ENCODE measurements at regions not wholly inside any gene's neighbourhood (a gene's known extent, or its start where the extent isn't known, plus 50 kb on each side); places are given as distances from the start of the nearest gene placed in this dataset.
A peak's percentile ranks its signal among the peaks of the same experiment; 100 is the strongest.

- Histone ChIP-seq H3K4ac (ENCODE audit: low read depth, low read length) (no peak overlapping the region), H2AFZ (ENCODE audit: insufficient read depth, low read length, poor library complexity) (no peak overlapping the region), H2BK12ac (ENCODE audit: low read length) (no peak overlapping the region), H4K12ac (ENCODE audit: low read depth, low read length) (no peak overlapping the region), H2BK120ac (ENCODE audit: insufficient read depth, low read length, poor library complexity) (no peak overlapping the region), H3K23ac (ENCODE audit: low read length) (no peak overlapping the region), H3K4me3 (ENCODE audit: low read depth, low read length) (no peak overlapping the region), H3K79me1 (ENCODE audit: low read length) (no peaks in the 10 kb centered on the region), H3K27ac (ENCODE audit: low read depth, low read length) (no peak overlapping the region), H3K36me3 (ENCODE audit: control insufficient read depth in 1 of 2, insufficient read depth in 2 of 2, low read length in 2 of 2) (no peaks in the 10 kb centered on the region), H3K18ac (ENCODE audit: low read length) (no peak overlapping the region), H4K91ac (ENCODE audit: low read depth, low read length) (no peak overlapping the region), H3K4me2 (ENCODE audit: low read length) (no peak overlapping the region), H3K9ac (ENCODE audit: low read length) (no peak overlapping the region), H2BK5ac (ENCODE audit: low read depth, low read length, poor library complexity) (no peak overlapping the region), H3K79me2 (ENCODE audit: control insufficient read depth, insufficient read depth, low read length, poor library complexity) (no peaks in the 10 kb centered on the region), H3K4me1 (ENCODE audit: control insufficient read depth in 1 of 2, insufficient read depth in 2 of 2, low read length in 2 of 2) (no peaks in the 10 kb centered on the region), H3K9me3 (ENCODE audit: insufficient read depth, low read depth, low read length) (no peaks in the 10 kb centered on the region), H3K14ac (ENCODE audit: low read length) (no peak overlapping the region), H4K8ac (ENCODE audit: low read depth, low read length) (no peak overlapping the region), H2AK5ac (ENCODE audit: low read length) (no peak overlapping the region), H3K27me3 (ENCODE audit: insufficient read depth, low read length) (no peaks in the 10 kb centered on the region)
- no peak for DNase-seq
- WGBS (ENCODE audit: extremely low coverage, insufficient coverage, insufficient read length): no CpG with 5 or more reads among the region's 6 CpGs
Measured at GRCh38 chr17:15009087-15009486, 256.0 kb downstream of the PMP22 start.

- no peak overlapping the region for H3K23ac ChIP-seq (ENCODE audit: low read length)
- no peak overlapping the region for H3K27ac ChIP-seq (ENCODE audit: low read depth, low read length)
- H4K8ac ChIP-seq (ENCODE audit: low read depth, low read length): no peak overlapping the region
- H2BK5ac ChIP-seq (ENCODE audit: low read depth, low read length, poor library complexity): no peak overlapping the region
- no peak overlapping the region for H2BK120ac ChIP-seq (ENCODE audit: insufficient read depth, low read length, poor library complexity)
- H3K4ac ChIP-seq (ENCODE audit: low read depth, low read length): no peak overlapping the region
- H3K9ac ChIP-seq (ENCODE audit: low read length): no peak overlapping the region
- no peak overlapping the region for H2AK5ac ChIP-seq (ENCODE audit: low read length)
- H2AFZ ChIP-seq (ENCODE audit: insufficient read depth, low read length, poor library complexity): no peak overlapping the region
- H4K12ac ChIP-seq (ENCODE audit: low read depth, low read length): no peak overlapping the region
- WGBS (ENCODE audit: extremely low coverage, insufficient coverage, insufficient read length): no CpG with 5 or more reads among the region's 7 CpGs
- no peak overlapping the region for H3K4me3 ChIP-seq (ENCODE audit: low read depth, low read length)
- DNase-seq: no peak
- H3K27me3 ChIP-seq (ENCODE audit: insufficient read depth, low read length): no peaks in the 10 kb centered on the region
- no peaks in the 10 kb centered on the region for H3K9me3 ChIP-seq (ENCODE audit: insufficient read depth, low read depth, low read length)
- H3K14ac ChIP-seq (ENCODE audit: low read length): no peak overlapping the region
- H3K36me3 ChIP-seq (ENCODE audit: control insufficient read depth in 1 of 2, insufficient read depth in 2 of 2, low read length in 2 of 2): no peaks in the 10 kb centered on the region
- H3K4me1 ChIP-seq (ENCODE audit: control insufficient read depth in 1 of 2, insufficient read depth in 2 of 2, low read length in 2 of 2): no peaks in the 10 kb centered on the region
- no peak overlapping the region for H2BK12ac ChIP-seq (ENCODE audit: low read length)
- H3K4me2 ChIP-seq (ENCODE audit: low read length): no peak overlapping the region
- no peak overlapping the region for H4K91ac ChIP-seq (ENCODE audit: low read depth, low read length)
- H3K18ac ChIP-seq (ENCODE audit: low read length): no peak overlapping the region
- H3K79me2 ChIP-seq (ENCODE audit: control insufficient read depth, insufficient read depth, low read length, poor library complexity): no peaks in the 10 kb centered on the region
- H3K79me1 ChIP-seq (ENCODE audit: low read length): no peaks in the 10 kb centered on the region
Measured at GRCh38 chr17:15007147-15007553, 258.0 kb downstream of the PMP22 start.

GRCh38 chr17:15006421-15007128 lies 258.6 kb downstream of the PMP22 start:
- H3K4ac ChIP-seq (ENCODE audit: low read depth, low read length): no peak overlapping the region
- H3K9ac ChIP-seq (ENCODE audit: low read length): no peak overlapping the region
- no peaks in the 10 kb centered on the region for H3K9me3 ChIP-seq (ENCODE audit: insufficient read depth, low read depth, low read length)
- no peak overlapping the region for H2BK5ac ChIP-seq (ENCODE audit: low read depth, low read length, poor library complexity)
- no peak overlapping the region for H3K23ac ChIP-seq (ENCODE audit: low read length)
- H3K27ac ChIP-seq (ENCODE audit: low read depth, low read length): no peak overlapping the region
- no peak overlapping the region for H2BK120ac ChIP-seq (ENCODE audit: insufficient read depth, low read length, poor library complexity)
- no peak overlapping the region for H2AK5ac ChIP-seq (ENCODE audit: low read length)
- no CpG with 5 or more reads among the region's 11 CpGs for WGBS (ENCODE audit: extremely low coverage, insufficient coverage, insufficient read length)
- peak overlapping the region; percentile 44 for H4K12ac ChIP-seq (ENCODE audit: low read depth, low read length)
- no peak overlapping the region for H2BK12ac ChIP-seq (ENCODE audit: low read length)
- no peaks in the 10 kb centered on the region for H3K79me2 ChIP-seq (ENCODE audit: control insufficient read depth, insufficient read depth, low read length, poor library complexity)
- no peak overlapping the region for H2AFZ ChIP-seq (ENCODE audit: insufficient read depth, low read length, poor library complexity)
- H3K79me1 ChIP-seq (ENCODE audit: low read length): no peaks in the 10 kb centered on the region
- H3K36me3 ChIP-seq (ENCODE audit: control insufficient read depth in 1 of 2, insufficient read depth in 2 of 2, low read length in 2 of 2): no peaks in the 10 kb centered on the region
- H3K4me2 ChIP-seq (ENCODE audit: low read length): no peak overlapping the region
- no peak overlapping the region for H4K8ac ChIP-seq (ENCODE audit: low read depth, low read length)
- no peaks in the 10 kb centered on the region for H3K27me3 ChIP-seq (ENCODE audit: insufficient read depth, low read length)
- H3K4me1 ChIP-seq (ENCODE audit: control insufficient read depth in 1 of 2, insufficient read depth in 2 of 2, low read length in 2 of 2): no peaks in the 10 kb centered on the region
- H3K18ac ChIP-seq (ENCODE audit: low read length): no peak overlapping the region
- H3K4me3 ChIP-seq (ENCODE audit: low read depth, low read length): no peak overlapping the region
- no peak for DNase-seq
- no peak overlapping the region for H3K14ac ChIP-seq (ENCODE audit: low read length)
- H4K91ac ChIP-seq (ENCODE audit: low read depth, low read length): no peak overlapping the region

GRCh38 chr17:15000661-15001060 lies 264.5 kb downstream of the PMP22 start:
- H3K9ac ChIP-seq (ENCODE audit: low read length): no peak overlapping the region
- H4K12ac ChIP-seq (ENCODE audit: low read depth, low read length): no peak overlapping the region
- H2AK5ac ChIP-seq (ENCODE audit: low read length): no peak overlapping the region
- no peak for DNase-seq
- no peak overlapping the region for H4K8ac ChIP-seq (ENCODE audit: low read depth, low read length)
- H3K9me3 ChIP-seq (ENCODE audit: insufficient read depth, low read depth, low read length): no peaks in the 10 kb centered on the region
- H4K91ac ChIP-seq (ENCODE audit: low read depth, low read length): no peak overlapping the region
- H2BK120ac ChIP-seq (ENCODE audit: insufficient read depth, low read length, poor library complexity): no peak overlapping the region
- H3K36me3 ChIP-seq (ENCODE audit: control insufficient read depth in 1 of 2, insufficient read depth in 2 of 2, low read length in 2 of 2): no peaks in the 10 kb centered on the region
- H3K27me3 ChIP-seq (ENCODE audit: insufficient read depth, low read length): no peaks in the 10 kb centered on the region
- H3K18ac ChIP-seq (ENCODE audit: low read length): no peak overlapping the region
- H3K79me1 ChIP-seq (ENCODE audit: low read length): no peaks in the 10 kb centered on the region
- H3K4me2 ChIP-seq (ENCODE audit: low read length): no peak overlapping the region
- H3K4me3 ChIP-seq (ENCODE audit: low read depth, low read length): no peak overlapping the region
- H3K23ac ChIP-seq (ENCODE audit: low read length): no peak overlapping the region
- no peak overlapping the region for H3K27ac ChIP-seq (ENCODE audit: low read depth, low read length)
- no peak overlapping the region for H3K14ac ChIP-seq (ENCODE audit: low read length)
- no peak overlapping the region for H2AFZ ChIP-seq (ENCODE audit: insufficient read depth, low read length, poor library complexity)
- H2BK5ac ChIP-seq (ENCODE audit: low read depth, low read length, poor library complexity): no peak overlapping the region
- no peaks in the 10 kb centered on the region for H3K79me2 ChIP-seq (ENCODE audit: control insufficient read depth, insufficient read depth, low read length, poor library complexity)
- H2BK12ac ChIP-seq (ENCODE audit: low read length): no peak overlapping the region
- H3K4me1 ChIP-seq (ENCODE audit: control insufficient read depth in 1 of 2, insufficient read depth in 2 of 2, low read length in 2 of 2): no peaks in the 10 kb centered on the region
- H3K4ac ChIP-seq (ENCODE audit: low read depth, low read length): no peak overlapping the region
